Smooth muscle cell (in vitro differentiated cells): ENCODE measurements at regions not wholly inside any gene's neighbourhood (a gene's known extent, or its start where the extent isn't known, plus 50 kb on each side); places are given as distances from the start of the nearest gene placed in this dataset.

Source experiments
- DNase-seq: peaks from one replicate; lab custom pipeline; 2025; ENCODE audit not compliant: unreplicated experiment; lab: John Stamatoyannopoulos, UW
- H2AFZ ChIP-seq: fragments of 200-600 bp; sonication (generic); 2 replicates; pipeline ENCODE4 v1.6.0; 2016; ENCODE audit warnings: antibody characterized with exemption, low read depth, mild to moderate bottlenecking
- H3F3A ChIP-seq: fragments of 200-600 bp; sonication (generic); 2 replicates; pipeline ENCODE4 v1.6.0; 2017; ENCODE audit warnings: antibody characterized with exemption, low read depth
- H3K27ac ChIP-seq: fragments of 200-600 bp; sonication (generic); 2 replicates; pipeline ENCODE4 v1.5.1; 2016; ENCODE audit warnings: low read depth, mild to moderate bottlenecking
- H3K27me3 ChIP-seq: fragments of 200-600 bp; sonication (generic); 2 replicates; pipeline ENCODE4 v1.6.1; 2016; ENCODE audit warnings: low read depth, mild to moderate bottlenecking
- H3K36me3 ChIP-seq: fragments of 200-600 bp; sonication (generic); 2 replicates; pipeline ENCODE4 v1.5.1; 2016; ENCODE audit warnings: low read depth
- H3K4me1 ChIP-seq: fragments of 200-600 bp; sonication (generic); 2 replicates; pipeline ENCODE4 v1.5.1; 2016; ENCODE audit warnings: low read depth
- H3K4me2 ChIP-seq: fragments of 200-600 bp; sonication (generic); 2 replicates; pipeline ENCODE4 v1.6.0; 2016; ENCODE audit warnings: mild to moderate bottlenecking
- H3K4me3 ChIP-seq: fragments of 200-600 bp; sonication (generic); 2 replicates; pipeline ENCODE4 v1.5.1; 2016; ENCODE audit warnings: mild to moderate bottlenecking
- H3K79me2 ChIP-seq: fragments of 200-600 bp; sonication (generic); 2 replicates; pipeline ENCODE4 v1.6.0; 2016; ENCODE audit warnings: low read depth, mild to moderate bottlenecking
- H3K9ac ChIP-seq: fragments of 200-600 bp; sonication (generic); 2 replicates; pipeline ENCODE4 v1.6.0; 2016; ENCODE audit warnings: low read depth
- H3K9me3 ChIP-seq: fragments of 200-600 bp; sonication (generic); replicated peaks from 2 replicates; pipeline ENCODE4 v1.5.1; 2016; ENCODE audit warnings: low read depth
- H4K20me1 ChIP-seq: fragments of 200-600 bp; sonication (generic); 2 replicates; pipeline ENCODE4 v1.6.0; 2016; ENCODE audit warnings: low read depth
- CTCF ChIP-seq: fragments of 200-600 bp; sonication (generic); IDR thresholded peaks from 2 replicates; pipeline ENCODE4 v1.5.1; 2017; ENCODE audit warnings: borderline replicate concordance, mild to moderate bottlenecking, antibody characterized with exemption; ENCODE audit not compliant: insufficient read depth, poor library complexity, severe bottlenecking
- WGBS: methylation state at CpG from one replicate; pipeline ENCODE4 v1.1.7; 2016; ENCODE audit warnings: low lambda C conversion rate; 5-methylcytosine and 5-hydroxymethylcytosine counted together

GRCh38 chr6:90934081-90934480, 347.2 kb upstream of the MAP3K7 start:
- WGBS: 41% methylated on average over 5 of the region's 5 CpGs
- no peak overlapping the region for H2AFZ ChIP-seq
- peaks cover 5% of the 10 kb centered on the region for H3K4me1 ChIP-seq
- H3K79me2 ChIP-seq: no peaks in the 10 kb centered on the region
- TF ChIP-seq CTCF: no peak
- H3K9me3 ChIP-seq: no peaks in the 10 kb centered on the region
- H3K27ac ChIP-seq: no peak overlapping the region
- H3K4me3 ChIP-seq: no peak overlapping the region
- no peaks in the 10 kb centered on the region for H3F3A ChIP-seq
- peak overlapping the region; percentile 2 for H3K4me2 ChIP-seq
- DNase-seq: no peak
- no peak overlapping the region for H3K9ac ChIP-seq
- peaks cover 8% of the 10 kb centered on the region for H3K27me3 ChIP-seq
- H4K20me1 ChIP-seq: no peaks in the 10 kb centered on the region
- no peaks in the 10 kb centered on the region for H3K36me3 ChIP-seq

- Histone ChIP-seq H2AFZ (no peak overlapping the region), H3K27ac (no peak overlapping the region), H3F3A (no peaks in the 10 kb centered on the region), H3K4me2 (no peak overlapping the region), H3K4me1 (peaks cover 5% of the 10 kb centered on the region), H3K79me2 (no peaks in the 10 kb centered on the region), H3K4me3 (no peak overlapping the region), H3K36me3 (no peaks in the 10 kb centered on the region), H3K9ac (no peak overlapping the region), H3K27me3 (peaks cover 10% of the 10 kb centered on the region), H3K9me3 (no peaks in the 10 kb centered on the region), H4K20me1 (no peaks in the 10 kb centered on the region)
- no peak for DNase-seq
- WGBS: 91% methylated on average over 1 of the region's 1 CpG
- TF ChIP-seq CTCF: no peak
Observed at GRCh38 chr6:90932351-90932750, 345.5 kb upstream of the MAP3K7 start.

GRCh38 chr6:90928051-90928450, 341.2 kb upstream of the MAP3K7 start:
- no peaks in the 10 kb centered on the region for H3K9me3 ChIP-seq
- no peaks in the 10 kb centered on the region for H3F3A ChIP-seq
- H4K20me1 ChIP-seq: no peaks in the 10 kb centered on the region
- H3K4me1 ChIP-seq: no peaks in the 10 kb centered on the region
- no peak overlapping the region for H3K9ac ChIP-seq
- H3K27me3 ChIP-seq: peaks cover 7% of the 10 kb centered on the region
- 85% methylated on average over 2 of the region's 2 CpGs for WGBS
- no peak overlapping the region for H3K4me3 ChIP-seq
- no peak overlapping the region for H2AFZ ChIP-seq
- H3K27ac ChIP-seq: no peak overlapping the region
- no peak for TF ChIP-seq CTCF
- no peaks in the 10 kb centered on the region for H3K36me3 ChIP-seq
- H3K4me2 ChIP-seq: no peak overlapping the region
- no peaks in the 10 kb centered on the region for H3K79me2 ChIP-seq
- no peak for DNase-seq

DNA sequence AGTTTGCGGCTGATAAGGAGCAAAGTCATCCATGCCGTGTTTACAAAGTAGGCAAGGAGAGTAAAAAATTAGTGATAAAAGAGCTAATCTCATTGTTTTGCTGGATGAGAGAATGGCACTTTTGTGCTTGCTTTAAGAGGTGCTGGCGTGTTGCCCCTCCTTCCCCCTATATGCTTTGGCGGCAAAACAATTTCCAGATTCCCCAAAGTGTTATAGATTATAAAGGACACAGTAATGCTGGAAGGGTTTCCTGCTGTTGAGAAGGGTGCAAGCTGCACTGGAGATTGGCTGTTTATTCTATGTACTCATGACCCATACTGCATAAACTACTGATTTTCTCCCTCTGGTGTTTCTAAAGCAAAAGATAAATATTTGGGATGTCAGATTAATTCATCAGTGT, 338.9 kb upstream of the MAP3K7 start:
- Histone ChIP-seq H3K9me3 (no peaks in the 10 kb centered on the region), H3F3A (no peaks in the 10 kb centered on the region), H3K27me3 (peaks cover 7% of the 10 kb centered on the region), H3K27ac (no peak overlapping the region), H3K4me1 (no peaks in the 10 kb centered on the region), H3K4me2 (no peak overlapping the region), H3K36me3 (no peaks in the 10 kb centered on the region), H3K79me2 (no peaks in the 10 kb centered on the region), H2AFZ (peak overlapping the region; percentile 7), H3K9ac (no peak overlapping the region), H4K20me1 (no peaks in the 10 kb centered on the region), H3K4me3 (no peak overlapping the region)
- no peak for TF ChIP-seq CTCF
- WGBS: 61% methylated on average over 4 of the region's 4 CpGs
- no peak for DNase-seq
